Neural progenitor cell (in vitro differentiated cells): ENCODE measurements at regions not wholly inside any gene's neighbourhood (a gene's known extent, or its start where the extent isn't known, plus 50 kb on each side); places are given as distances from the start of the nearest gene placed in this dataset.

Source experiments
- DNase-seq: peaks from one replicate; pipeline ENCODE4 v3.0.0-alpha.2; 2016; ENCODE audit warnings: low spot score
- H2AFZ ChIP-seq: fragments of 200-600 bp; sonication (generic); replicated peaks from 2 replicates; pipeline ENCODE4 v1.6.1; 2016; ENCODE audit warnings: antibody characterized with exemption
- H3F3A ChIP-seq: fragments of 200-600 bp; sonication (generic); 2 replicates; pipeline ENCODE4 v1.6.1; 2016; ENCODE audit warnings: antibody characterized with exemption, low read depth
- H3K27ac ChIP-seq: fragments of 200-600 bp; sonication (generic); 2 replicates; pipeline ENCODE4 v1.5.1; 2016; ENCODE audit warnings: mild to moderate bottlenecking
- H3K27me3 ChIP-seq: fragments of 200-600 bp; sonication (generic); 2 replicates; pipeline ENCODE4 v1.6.1; 2016; ENCODE audit warnings: mild to moderate bottlenecking, moderate library complexity
- H3K36me3 ChIP-seq: fragments of 200-600 bp; sonication (generic); 2 replicates; pipeline ENCODE4 v1.5.1; 2016
- H3K4me1 ChIP-seq: fragments of 200-600 bp; sonication (generic); 2 replicates; pipeline ENCODE4 v1.6.1; 2016; ENCODE audit warnings: mixed run types
- H3K4me2 ChIP-seq: fragments of 200-600 bp; sonication (generic); 2 replicates; pipeline ENCODE4 v1.6.1; 2016
- H3K4me3 ChIP-seq: fragments of 200-600 bp; sonication (generic); 2 replicates; pipeline ENCODE4 v1.5.1; 2016
- H3K79me2 ChIP-seq: fragments of 200-600 bp; sonication (generic); 2 replicates; pipeline ENCODE4 v1.6.1; 2016; ENCODE audit warnings: low read depth
- H3K9ac ChIP-seq: fragments of 200-600 bp; sonication (generic); 2 replicates; pipeline ENCODE4 v1.6.1; 2016
- H3K9me3 ChIP-seq: fragments of 200-600 bp; sonication (generic); 2 replicates; pipeline ENCODE4 v1.5.1; 2016; ENCODE audit warnings: low read depth
- H4K20me1 ChIP-seq: fragments of 200-600 bp; sonication (generic); 2 replicates; pipeline ENCODE4 v1.6.1; 2016; ENCODE audit warnings: low read depth
- H3K27ac Mint-ChIP-seq: 3 replicates; pipeline ENCODE4 v1.8.0; 2021; ENCODE audit warnings: mixed read lengths
- H3K27me3 Mint-ChIP-seq: 2 replicates; pipeline ENCODE4 v1.8.0; 2022; ENCODE audit warnings: low read depth, mild to moderate bottlenecking, inconsistent platforms, moderate library complexity, mixed read lengths; ENCODE audit not compliant: insufficient read depth
- H3K36me3 Mint-ChIP-seq: 3 replicates; pipeline ENCODE4 v1.8.0; 2021; ENCODE audit warnings: mixed read lengths
- H3K4me1 Mint-ChIP-seq: 3 replicates; pipeline ENCODE4 v1.8.0; 2021; ENCODE audit warnings: mixed read lengths
- H3K4me3 Mint-ChIP-seq: 3 replicates; pipeline ENCODE4 v1.8.0; 2021; ENCODE audit warnings: mild to moderate bottlenecking, moderate library complexity, mixed read lengths
- H3K9me3 Mint-ChIP-seq: 3 replicates; pipeline ENCODE4 v1.8.0; 2020; ENCODE audit warnings: mixed read lengths
- CTCF ChIP-seq: fragments of 200-600 bp; sonication (generic); IDR thresholded peaks from 2 replicates; pipeline ENCODE4 v1.5.1; 2017; ENCODE audit warnings: antibody characterized with exemption, mild to moderate bottlenecking
- EZH2 ChIP-seq: fragments of 200-600 bp; sonication (generic); IDR thresholded peaks from 2 replicates; pipeline ENCODE4 v1.6.1; 2017; ENCODE audit warnings: antibody characterized with exemption, mild to moderate bottlenecking, moderate library complexity
- EZH2phosphoT487 ChIP-seq: fragments of 200-600 bp; sonication (generic); IDR thresholded peaks from 2 replicates; pipeline ENCODE4 v1.6.1; 2017; ENCODE audit warnings: antibody characterized with exemption

- peak; percentile 61 for DNase-seq
- Histone ChIP-seq H2AFZ (peak overlapping the region; percentile 62), H3K36me3 (no peaks in the 10 kb centered on the region), H3K9me3 (no peaks in the 10 kb centered on the region), H3F3A (peaks cover 23% of the 10 kb centered on the region), H3K27ac (peak overlapping the region; percentile 59), H3K79me2 (no peaks in the 10 kb centered on the region), H4K20me1 (no peaks in the 10 kb centered on the region), H3K4me2 (peak overlapping the region; percentile 61), H3K4me3 (no peak overlapping the region), H3K4me1 (peaks cover 30% of the 10 kb centered on the region), H3K27me3 (no peaks in the 10 kb centered on the region), H3K9ac (no peak overlapping the region)
- TF ChIP-seq CTCF (no peak), EZH2phosphoT487 (no peak)
- H3K36me3 Mint-ChIP-seq: no peaks in the 10 kb centered on the region
- peak overlapping the region; percentile 56 for H3K4me3 Mint-ChIP-seq
- no peaks in the 10 kb centered on the region for H3K9me3 Mint-ChIP-seq
- peak overlapping the region; percentile 90 for H3K27ac Mint-ChIP-seq
- peaks cover 6% of the 10 kb centered on the region for H3K27me3 Mint-ChIP-seq
- peaks cover 22% of the 10 kb centered on the region for H3K4me1 Mint-ChIP-seq
Observed at GRCh38 chr15:59941612-59942011, 62.5 kb upstream of the FOXB1 start.

- Mint-ChIP-seq H3K9me3 (no peaks in the 10 kb centered on the region), H3K27ac (no peak overlapping the region), H3K4me1 (peaks cover 22% of the 10 kb centered on the region), H3K27me3 (peaks cover 6% of the 10 kb centered on the region), H3K36me3 (no peaks in the 10 kb centered on the region), H3K4me3 (no peak overlapping the region)
- Histone ChIP-seq H2AFZ (peak overlapping the region; percentile 62), H3K9me3 (no peaks in the 10 kb centered on the region), H3K4me1 (peaks cover 28% of the 10 kb centered on the region), H4K20me1 (no peaks in the 10 kb centered on the region), H3K36me3 (no peaks in the 10 kb centered on the region), H3K27ac (peak overlapping the region; percentile 59), H3K9ac (no peak overlapping the region), H3K4me3 (no peak overlapping the region), H3K79me2 (no peaks in the 10 kb centered on the region), H3K4me2 (peak overlapping the region; percentile 61), H3K27me3 (no peaks in the 10 kb centered on the region), H3F3A (peaks cover 23% of the 10 kb centered on the region)
- peak; percentile 60 for DNase-seq
- TF ChIP-seq CTCF: no peak
- no peak for TF ChIP-seq EZH2
- no peak for TF ChIP-seq EZH2phosphoT487
Observed at GRCh38 chr15:59940928-59941327, 63.2 kb upstream of the FOXB1 start.

GRCh38 chr15:59940456-59940855 lies 63.7 kb upstream of the FOXB1 start:
- H4K20me1 ChIP-seq: no peaks in the 10 kb centered on the region
- H3F3A ChIP-seq: peaks cover 23% of the 10 kb centered on the region
- H3K36me3 ChIP-seq: no peaks in the 10 kb centered on the region
- Mint-ChIP-seq H3K36me3 (no peaks in the 10 kb centered on the region), H3K4me1 (peaks cover 22% of the 10 kb centered on the region), H3K27ac (no peak overlapping the region), H3K9me3 (no peaks in the 10 kb centered on the region), H3K27me3 (peaks cover 6% of the 10 kb centered on the region), H3K4me3 (no peak overlapping the region)
- no peak for DNase-seq
- H2AFZ ChIP-seq: peak overlapping the region; percentile 62
- H3K79me2 ChIP-seq: no peaks in the 10 kb centered on the region
- H3K27me3 ChIP-seq: no peaks in the 10 kb centered on the region
- peaks cover 28% of the 10 kb centered on the region for H3K4me1 ChIP-seq
- TF ChIP-seq EZH2 (no peak), EZH2phosphoT487 (no peak), CTCF (no peak)
- no peaks in the 10 kb centered on the region for H3K9me3 ChIP-seq
- H3K9ac ChIP-seq: no peak overlapping the region
- peak overlapping the region; percentile 47 for H3K27ac ChIP-seq
- H3K4me2 ChIP-seq: peak overlapping the region; percentile 61
- H3K4me3 ChIP-seq: no peak overlapping the region
